ENCODE measurements at regions not wholly inside any gene's neighbourhood (a gene's known extent, or its start where the extent isn't known, plus 50 kb on each side); places are given as distances from the start of the nearest gene placed in this dataset.
"Not testable (repeated sequence)": the region's sequence is repeated elsewhere in the genome, so short reads cannot be mapped to it uniquely, and the experiment has no call there.

DNA sequence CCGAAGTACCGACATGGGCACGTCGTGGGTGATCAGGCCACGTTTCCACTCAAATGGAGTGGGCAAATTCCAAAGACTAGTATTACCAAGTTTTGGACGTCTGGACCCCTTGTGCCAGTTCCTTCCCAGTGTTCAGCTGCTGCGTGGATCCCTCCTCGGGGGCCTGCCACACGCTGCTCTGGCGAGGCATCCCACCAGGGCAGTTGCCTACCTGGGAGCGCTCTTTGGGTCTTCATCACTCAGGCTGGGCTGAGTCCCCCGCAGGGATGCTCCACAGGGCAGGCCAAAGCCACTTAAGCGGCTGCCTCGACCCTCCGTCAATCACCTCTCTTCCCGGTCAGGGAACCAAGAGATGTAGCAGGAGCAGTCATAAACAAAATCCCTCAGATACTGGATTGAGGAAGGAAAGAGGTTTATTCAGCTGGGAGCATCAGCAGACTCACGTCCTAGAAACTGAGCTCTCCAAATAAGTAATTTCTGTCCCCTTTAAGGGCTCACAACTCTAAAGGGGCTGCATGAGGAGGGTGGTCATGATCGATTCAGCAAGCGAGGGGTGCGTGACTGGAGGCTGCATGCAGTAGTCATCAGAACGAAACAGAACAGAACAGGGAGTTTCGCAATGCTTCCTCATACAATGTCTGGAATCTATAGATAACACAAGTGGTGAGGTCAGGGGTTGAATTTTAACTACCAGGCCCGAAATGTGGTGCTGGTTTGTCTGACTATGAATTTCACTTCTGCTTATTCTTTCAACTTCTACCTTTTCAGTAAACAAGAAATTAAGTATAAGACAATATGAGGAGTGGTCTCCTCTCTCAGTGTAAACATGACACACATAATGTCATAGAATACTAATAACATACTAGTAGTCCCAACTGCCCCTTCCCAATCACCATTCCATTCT is 998.6 kb upstream of the NCAM2 start:
- no peak overlapping the region for H3K27ac ChIP-seq
- DNase-seq (ENCODE audit: low read depth, low spot score) = no peak

DNA sequence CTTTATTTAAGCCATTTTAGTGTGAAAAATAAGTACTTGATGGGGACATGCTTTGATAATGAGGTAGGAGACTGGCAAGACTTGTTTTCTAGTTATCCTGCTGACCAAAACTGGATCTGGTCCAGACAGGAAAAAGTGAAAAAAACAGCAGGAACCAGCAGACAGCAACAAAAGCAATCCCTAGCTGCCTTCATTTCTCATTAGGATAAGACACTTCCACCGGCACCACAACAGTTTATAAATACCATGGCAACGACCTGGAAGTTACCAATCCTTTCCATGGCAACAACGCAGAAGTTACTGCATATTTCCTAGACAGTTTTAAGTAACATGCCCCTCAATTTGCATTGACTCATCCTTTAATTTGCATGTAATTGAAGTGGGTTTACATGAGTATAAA is 993.8 kb upstream of the NCAM2 start:
- H3K27ac ChIP-seq = no peak overlapping the region
- no peak for DNase-seq (ENCODE audit: low read depth, low spot score)

DNA sequence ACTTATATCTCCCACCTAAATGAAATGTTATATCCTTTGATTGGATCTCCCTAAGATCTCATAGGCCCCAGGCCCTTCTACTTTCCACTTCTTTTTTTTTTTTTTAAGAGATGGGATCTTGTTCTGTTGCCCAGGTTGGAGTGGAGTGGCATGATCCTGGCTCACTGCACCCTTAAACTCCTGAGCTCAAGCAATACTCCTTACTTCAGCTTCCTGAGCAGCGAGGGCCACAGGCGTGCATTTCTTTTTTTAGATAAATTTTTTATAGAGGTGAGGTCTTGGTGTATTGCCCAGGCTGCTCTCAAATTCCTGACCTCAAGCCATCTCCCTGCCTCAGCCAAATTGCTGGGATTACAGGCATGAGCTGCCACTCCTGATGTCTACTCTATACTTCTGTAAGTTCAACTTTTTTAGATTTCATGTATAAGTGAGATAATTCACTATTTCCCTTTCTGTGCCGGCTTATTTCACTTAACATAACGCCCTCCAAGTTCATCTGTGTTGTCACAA is 987.5 kb upstream of the NCAM2 start:
- DNase-seq (ENCODE audit: low read depth, low spot score) = no peak
- no peak overlapping the region for H3K27ac ChIP-seq

DNA sequence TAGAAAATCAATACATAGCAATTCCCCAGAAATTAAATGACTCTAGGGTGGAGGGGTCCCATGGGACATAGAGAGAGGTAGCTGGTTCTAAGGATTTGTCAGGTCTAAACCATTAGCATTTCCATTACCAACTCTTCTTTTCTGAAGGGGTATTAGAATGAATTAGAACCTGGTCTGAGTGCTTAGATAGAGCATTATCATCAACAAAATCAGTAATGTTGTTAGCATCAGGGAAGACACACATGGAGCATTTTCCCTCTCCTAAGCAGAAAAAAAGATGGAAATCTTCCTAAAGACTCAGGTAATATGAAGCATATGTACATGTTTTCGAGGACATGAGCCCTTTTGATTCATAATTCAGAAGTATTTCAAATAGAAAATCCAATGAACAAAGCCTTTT is 984.4 kb upstream of the NCAM2 start:
- no peak for DNase-seq (ENCODE audit: low read depth, low spot score)
- H3K27ac ChIP-seq = no peak overlapping the region

DNA sequence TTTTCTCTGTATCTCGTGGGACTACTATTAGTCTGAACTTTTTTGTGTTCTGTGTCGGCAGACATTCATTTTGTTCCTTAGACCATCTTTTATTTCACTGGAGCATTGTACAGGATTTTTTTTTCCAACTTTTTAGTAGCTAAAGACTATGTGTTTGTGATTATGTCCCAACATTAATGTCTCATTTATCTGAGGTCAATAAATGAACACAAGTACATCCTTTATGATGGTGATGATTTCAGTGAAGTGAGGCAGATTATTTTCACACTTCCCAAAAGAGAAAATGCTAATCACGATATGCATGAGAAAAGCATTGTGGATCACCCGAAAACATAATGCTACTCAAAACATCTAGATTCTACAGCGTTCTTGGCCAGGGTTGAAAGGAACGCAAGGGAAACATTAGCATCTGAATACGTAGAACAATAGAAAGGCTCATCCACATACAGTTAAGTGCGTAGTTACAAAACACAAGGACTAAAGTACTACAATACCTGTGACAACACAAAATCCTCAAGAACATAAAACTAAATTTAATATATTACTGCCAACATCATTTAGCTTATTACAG is 981.7 kb upstream of the NCAM2 start:
- H3K27ac ChIP-seq = no peak overlapping the region
- DNase-seq (ENCODE audit: low read depth, low spot score) = no peak

DNA sequence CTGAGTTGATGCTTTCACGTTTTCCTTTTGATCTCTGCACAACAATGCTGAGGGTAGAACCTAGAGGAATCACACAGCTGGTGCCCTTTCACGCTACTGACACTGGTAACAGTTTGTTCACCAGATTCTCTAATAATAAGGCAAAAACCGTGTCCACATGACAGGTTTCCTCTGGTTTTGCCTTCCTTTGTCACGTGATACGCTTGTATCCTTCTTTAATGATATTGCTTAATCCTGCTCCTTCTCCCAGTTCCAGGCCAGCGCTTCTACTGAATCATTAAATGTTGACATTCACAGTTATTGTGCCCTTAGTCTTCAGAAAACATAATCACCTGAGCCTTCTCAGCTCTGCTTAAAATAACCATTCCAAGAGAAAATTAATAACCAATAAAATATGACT is 978.2 kb upstream of the NCAM2 start:
- H3K27ac ChIP-seq = no peak overlapping the region
- DNase-seq (ENCODE audit: low read depth, low spot score) = no peak

DNA sequence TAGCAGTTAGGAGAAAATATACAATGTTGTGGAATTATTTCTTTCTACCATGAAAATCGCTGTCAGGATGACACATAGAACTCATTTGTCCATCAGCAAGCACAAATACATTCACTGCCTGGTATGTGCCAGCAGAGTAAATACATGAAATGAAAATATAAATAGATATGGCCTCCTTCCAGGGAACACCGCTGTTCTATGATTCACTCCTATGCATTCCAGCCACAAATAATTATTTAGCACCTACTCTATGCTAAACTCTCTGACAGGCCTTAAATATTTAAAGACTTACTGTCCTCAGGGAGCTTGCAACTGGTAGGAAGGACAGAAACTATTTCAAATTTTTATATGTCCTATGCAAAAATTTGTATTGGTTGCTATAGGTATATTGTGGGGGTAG is 975.0 kb upstream of the NCAM2 start:
- no peak for DNase-seq (ENCODE audit: low read depth, low spot score)
- no peak overlapping the region for H3K27ac ChIP-seq

DNA sequence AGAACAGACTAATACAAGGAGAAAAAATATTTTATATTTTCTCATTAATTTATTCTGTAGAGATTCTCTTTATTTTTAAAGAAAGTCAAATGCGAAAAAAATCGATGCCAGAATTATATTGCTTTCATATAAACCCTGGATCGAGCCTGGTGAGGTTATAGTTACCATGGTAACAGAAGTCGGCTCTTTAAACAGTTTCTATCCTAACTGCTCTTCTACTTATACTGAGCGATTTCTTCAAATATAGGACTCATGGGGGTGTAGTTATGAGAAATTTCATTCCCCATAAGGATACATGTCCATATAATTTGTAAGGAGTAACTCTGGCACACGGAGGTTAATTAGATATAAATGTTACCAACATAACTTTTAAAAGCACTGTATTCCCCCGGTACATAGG is 973.5 kb upstream of the NCAM2 start:
- no peak overlapping the region for H3K27ac ChIP-seq
- no peak for DNase-seq (ENCODE audit: low read depth, low spot score)

DNA sequence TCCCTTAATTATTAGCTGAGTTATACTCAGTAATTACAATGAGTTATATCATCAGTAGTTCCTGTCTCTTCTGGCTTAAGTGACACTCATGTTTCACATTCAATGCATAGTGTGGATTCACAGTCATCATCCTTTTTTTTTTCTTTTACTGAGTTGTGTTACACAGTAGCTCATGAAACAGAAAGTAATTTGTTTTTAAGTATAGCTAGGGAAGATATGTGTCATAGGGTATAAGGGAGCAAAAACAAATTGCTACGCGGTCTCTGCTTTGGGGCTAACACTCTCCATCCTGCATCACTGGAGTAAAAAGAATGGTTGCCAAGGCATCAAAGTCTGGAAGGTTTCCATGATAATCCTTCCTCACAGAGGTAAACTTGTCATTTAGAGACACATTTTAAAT is 971.7 kb upstream of the NCAM2 start:
- no peak for DNase-seq (ENCODE audit: low read depth, low spot score)
- no peak overlapping the region for H3K27ac ChIP-seq

DNA sequence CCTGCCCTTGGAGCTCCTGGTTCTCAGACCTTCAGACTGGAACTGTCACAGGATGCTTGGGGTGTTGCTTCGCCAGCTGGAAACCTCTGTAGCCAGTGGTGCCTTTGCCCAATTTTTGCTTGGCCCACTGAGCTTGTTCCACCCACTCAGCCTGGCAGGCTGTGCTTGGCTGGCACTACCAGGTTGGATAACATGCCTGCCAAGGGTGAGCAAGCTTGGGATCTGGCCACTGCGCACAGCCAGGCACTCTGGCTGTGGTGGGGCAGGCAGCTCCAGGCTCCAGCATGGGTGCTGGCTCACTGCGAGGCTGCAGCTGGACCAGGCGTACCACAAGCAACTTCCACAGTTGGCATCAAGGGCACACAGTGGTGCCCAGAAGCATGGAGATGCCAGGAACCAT is 967.8 kb upstream of the NCAM2 start:
- no peak for DNase-seq (ENCODE audit: low read depth, low spot score)

DNA sequence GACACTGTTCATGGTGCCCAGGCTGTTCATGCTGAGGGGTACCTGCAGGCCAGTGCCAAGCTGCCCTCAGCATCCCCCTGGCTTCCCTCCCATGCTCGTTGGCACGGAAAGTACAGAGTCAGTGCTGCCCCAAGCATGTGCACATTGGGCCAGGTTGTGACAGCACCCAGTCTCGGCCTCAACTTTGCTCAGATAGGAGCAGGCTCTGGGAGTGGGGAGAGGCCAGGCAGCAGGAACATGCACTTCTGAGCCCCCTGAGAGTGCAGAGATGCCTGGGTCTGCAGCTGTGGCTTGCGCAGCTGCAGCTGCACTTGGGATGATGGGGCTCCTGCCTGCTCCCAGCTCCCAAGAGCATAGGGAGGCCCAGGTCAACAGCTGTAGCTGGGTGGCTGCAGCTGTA is 966.4 kb upstream of the NCAM2 start:
- DNase-seq (ENCODE audit: low read depth, low spot score) = no peak
- H3K27ac ChIP-seq = no peak overlapping the region

More for the DNA sequence above, 967.8 kb upstream of the NCAM2 start:
- no peak overlapping the region for H3K27ac ChIP-seq

DNA sequence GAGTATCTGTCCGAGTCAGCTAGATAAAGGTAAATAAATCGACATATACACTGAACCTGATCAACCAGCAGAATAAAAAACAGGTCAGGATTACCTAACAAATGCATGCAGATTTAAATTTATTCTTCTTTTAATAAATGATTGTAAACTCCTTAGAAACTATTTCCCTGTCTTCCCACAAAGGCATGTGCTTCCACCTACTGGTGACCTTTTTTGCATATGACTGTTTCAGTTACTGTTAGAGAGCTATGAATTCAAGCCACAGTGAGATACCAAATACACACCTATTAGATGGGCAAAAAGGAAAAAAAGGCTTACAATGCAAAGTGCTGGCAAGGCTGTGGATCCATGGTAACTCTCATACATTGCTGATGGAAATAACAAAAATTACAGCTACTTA is 957.4 kb upstream of the NCAM2 start:
- no peak for DNase-seq (ENCODE audit: low read depth, low spot score)
- no peak overlapping the region for H3K27ac ChIP-seq

DNA sequence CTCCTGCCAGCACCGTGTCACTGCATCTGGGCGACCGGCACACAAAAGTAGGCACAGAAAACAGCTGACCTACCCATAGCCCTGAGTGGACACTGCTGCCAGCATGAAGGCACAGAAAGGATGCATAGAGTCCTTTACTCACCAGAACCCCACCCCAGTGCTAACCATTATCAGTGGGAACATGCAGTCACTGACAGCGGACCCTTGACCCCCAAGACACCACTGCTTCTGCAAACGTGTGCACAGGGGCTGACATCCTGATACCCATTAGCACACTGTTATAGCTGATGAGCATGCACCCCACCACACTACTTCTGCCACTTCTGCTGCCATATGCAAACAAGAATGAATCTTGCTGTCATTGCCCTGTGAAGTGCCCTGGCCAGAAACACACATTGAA is 953.0 kb upstream of the NCAM2 start:
- no peak for DNase-seq (ENCODE audit: low read depth, low spot score)
- H3K27ac ChIP-seq = no peak overlapping the region

DNA sequence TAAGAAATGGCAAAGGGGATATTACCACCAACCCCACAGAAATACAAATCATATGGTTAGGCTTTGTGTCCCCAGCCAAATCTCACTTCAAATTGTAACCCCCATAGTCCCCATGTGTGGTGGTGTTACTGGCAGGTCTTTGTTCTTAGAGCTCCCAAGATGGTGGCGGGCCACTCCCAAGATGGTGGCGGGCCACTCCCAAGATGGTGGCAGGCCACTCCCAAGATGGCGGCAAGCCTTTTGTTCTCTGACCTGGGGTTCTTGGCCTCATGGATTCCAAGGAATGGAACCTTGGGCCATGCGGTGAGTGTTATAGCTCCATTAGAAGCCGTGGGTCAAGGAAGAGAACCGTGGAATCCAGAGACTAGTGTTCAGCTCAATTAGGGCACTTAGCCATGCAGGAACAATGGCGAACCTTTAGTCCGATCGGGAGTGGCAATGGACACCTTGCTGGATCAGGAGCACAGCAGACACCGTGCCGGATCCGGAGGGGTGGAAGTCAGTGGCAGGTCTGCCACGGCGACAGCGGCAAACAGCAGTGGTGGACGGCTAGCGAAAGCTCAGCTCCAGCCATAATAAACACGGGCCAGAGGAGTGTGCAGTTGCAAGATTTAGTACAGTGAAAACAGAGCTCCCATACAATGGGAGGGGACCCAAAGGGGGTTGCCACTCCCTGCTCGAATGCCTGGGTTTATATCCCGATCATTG is 949.9 kb upstream of the NCAM2 start:
- DNase-seq (ENCODE audit: low read depth, low spot score); H3K27ac ChIP-seq: not testable (repeated sequence)

DNA sequence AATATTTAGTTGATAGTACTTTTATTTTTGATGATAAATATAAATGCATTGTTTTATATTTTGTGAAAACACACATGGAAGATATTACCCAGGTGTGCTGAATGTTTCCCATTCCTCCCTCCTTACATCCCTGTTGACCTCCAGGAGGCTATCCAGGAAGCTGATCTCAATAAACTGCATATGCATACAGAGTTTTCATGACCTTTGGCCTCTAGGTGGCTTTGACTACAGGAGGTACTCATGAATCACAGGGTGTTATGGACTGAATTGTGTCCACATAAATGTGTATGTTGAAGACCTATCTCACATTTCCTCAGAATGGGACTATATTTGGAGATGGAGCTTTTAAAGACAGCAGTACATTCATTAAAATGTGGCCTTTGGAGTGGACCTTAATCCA is 914.9 kb upstream of the NCAM2 start:
- no peak overlapping the region for H3K27ac ChIP-seq
- no peak for DNase-seq (ENCODE audit: low read depth, low spot score)

DNA sequence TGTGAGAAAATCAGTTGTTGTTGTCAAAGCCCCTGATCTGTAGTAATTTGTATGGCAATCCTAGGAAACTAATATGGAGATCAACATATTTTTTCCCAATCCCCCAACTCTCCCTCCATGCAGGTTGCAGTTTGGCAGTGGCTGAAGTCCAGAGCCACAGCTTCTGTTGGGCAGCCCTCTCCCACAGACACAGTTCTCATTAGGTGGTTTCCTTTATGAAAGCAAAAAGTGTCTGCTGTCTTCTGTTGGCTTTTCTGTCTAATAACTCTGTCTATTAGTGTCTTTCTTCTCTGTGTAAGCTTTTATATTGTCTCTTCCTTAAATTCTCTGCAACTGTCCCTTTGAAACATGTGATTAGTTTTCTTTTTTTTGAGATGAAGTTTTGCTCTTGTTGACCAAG is 914.3 kb upstream of the NCAM2 start:
- no peak for DNase-seq (ENCODE audit: low read depth, low spot score)
- no peak overlapping the region for H3K27ac ChIP-seq

DNA sequence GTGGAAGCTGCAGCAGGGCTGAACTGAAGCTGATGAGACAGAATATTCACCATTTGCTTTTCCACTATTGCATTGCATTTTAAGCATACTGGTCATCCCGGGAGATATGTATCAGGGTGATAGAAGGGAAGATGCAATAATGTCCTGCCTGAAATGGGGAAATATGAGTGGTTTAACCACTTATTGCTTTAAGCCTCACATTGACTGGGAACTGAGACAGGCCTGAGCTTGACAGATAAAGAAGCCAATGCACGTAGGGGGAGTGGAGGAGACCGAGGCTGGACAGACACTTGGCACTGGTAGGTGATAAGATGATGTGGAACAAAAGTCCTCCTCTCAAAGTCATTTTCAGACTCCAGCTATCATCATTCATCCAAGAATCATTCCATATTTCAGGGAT is 911.7 kb upstream of the NCAM2 start:
- DNase-seq (ENCODE audit: low read depth, low spot score) = no peak
- H3K27ac ChIP-seq = no peak overlapping the region

DNA sequence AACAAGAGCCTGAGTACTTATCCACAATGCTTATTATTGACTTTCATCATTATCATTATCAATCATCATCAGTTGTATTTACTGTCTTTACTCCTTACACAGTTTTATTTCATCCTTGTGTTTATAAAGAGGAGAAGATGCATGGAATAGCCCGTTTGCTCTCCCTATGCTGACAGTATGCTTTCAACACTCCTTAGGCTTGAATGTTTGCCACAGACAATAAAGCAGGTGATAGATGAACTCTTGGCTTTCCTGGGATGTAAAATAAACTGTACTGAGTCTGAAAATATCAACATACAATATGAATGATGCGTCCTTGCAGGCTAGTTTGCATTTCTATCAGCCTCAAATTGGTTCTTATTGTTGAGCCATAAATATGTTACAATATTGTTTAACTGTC is 891.8 kb upstream of the NCAM2 start:
- DNase-seq (ENCODE audit: low read depth, low spot score) = no peak

DNA sequence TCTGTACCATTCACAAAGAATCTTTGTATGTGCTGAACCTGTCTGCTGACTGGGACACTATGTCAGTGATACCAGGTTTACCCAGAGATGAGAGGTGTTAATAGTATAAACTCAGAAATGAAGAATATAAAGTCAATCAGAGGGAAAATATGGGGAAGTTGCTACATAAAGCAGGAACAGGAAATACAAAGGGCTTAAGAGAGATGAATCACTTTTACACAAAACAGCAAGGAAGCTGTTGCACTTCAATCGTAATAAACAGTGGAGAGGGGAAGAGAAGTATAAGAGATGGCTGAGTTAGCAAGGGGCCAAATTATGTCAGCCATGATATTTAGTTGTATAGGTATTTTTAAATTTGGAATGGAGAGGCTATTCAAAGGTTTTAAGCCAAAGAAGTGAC is 890.2 kb upstream of the NCAM2 start:
- DNase-seq (ENCODE audit: low read depth, low spot score) = no peak
- H3K27ac ChIP-seq = no peak overlapping the region

More for the DNA sequence above, 891.8 kb upstream of the NCAM2 start:
- H3K27ac ChIP-seq = no peak overlapping the region

DNA sequence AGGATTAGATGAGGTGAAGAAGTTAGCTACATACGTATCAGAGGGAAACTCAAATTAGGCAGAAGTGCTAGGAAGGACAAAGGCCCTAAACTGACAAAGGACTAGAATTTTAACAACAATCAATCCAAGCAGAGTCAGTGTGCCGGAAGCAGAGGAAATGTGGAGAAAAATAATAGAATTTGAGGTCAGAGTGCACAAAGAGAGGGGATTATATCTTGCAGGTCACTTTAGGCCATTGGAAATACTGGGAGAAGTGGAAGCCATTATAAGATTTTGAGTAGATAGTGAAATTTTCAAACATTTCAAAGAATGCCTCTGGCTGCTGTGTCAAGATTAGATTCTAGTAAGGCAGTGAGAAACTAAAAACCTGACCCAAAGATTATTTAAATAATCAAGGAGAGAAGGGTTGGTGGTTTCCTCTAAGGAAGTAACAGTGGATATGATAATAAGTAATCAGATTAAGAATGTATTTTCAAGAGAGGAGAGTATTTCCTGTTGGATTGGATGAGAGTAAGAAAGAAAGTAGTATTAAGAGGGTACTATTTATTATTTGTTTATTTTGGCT is 889.2 kb upstream of the NCAM2 start:
- no peak for DNase-seq (ENCODE audit: low read depth, low spot score)
- H3K27ac ChIP-seq = no peak overlapping the region

DNA sequence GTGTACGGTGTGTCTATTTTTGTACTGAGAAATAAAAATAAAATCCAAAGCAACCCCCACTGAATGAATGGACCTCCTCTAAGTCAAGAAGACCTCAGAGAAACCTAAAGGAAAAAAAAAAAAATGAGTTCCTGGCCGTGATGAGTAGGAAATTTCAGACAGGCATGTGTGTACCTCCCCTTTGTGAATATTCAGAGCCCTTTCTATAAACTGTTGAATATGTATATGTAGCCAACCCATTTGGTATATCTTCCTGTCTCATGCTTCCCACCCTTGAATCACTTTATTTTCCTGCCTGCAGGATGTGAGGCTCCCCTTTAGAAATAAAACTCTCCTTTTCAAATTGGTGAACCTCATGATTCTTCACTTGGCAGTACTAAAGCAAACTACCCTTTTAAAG is 887.8 kb upstream of the NCAM2 start:
- no peak overlapping the region for H3K27ac ChIP-seq
- no peak for DNase-seq (ENCODE audit: low read depth, low spot score)

Measured in epithelial cell of prostate (primary cell).